GM04504 (cell line): ENCODE measurements at regions not wholly inside any gene's neighbourhood (a gene's known extent, or its start where the extent isn't known, plus 50 kb on each side); places are given as distances from the start of the nearest gene placed in this dataset.
"Not testable (repeated sequence)": the region's sequence is repeated elsewhere in the genome, so short reads cannot be mapped to it uniquely, and the experiment has no call there.

Experiments used
- DNase-seq: peaks from one replicate; pipeline ENCODE4 v3.0.0-alpha.2; 2012; ENCODE audit warnings: low read depth

DNA sequence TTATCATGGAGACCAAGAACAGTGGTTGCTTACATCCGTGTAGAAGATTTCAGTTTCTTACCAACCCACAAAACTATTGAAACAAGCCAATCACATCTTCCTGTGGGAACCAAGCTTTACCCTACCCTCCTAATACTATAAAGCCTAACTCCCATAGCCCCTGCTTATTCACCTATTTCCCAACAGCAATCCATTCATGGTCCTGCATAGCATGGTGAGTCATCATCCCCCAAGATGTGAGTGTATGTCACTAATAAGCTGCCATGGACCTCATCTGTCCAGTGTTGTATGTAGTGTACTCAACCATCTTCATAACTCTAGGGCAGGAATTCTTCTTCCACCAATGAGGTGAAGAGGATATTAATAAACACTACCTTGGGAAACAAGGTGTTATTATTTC is 1620.4 kb upstream of the FLRT2 start:
- DNase-seq, result no peak

- DNase-seq, result no peak
Measured at GRCh38 chr14:83912032-83912642, 1617.8 kb upstream of the FLRT2 start.

- no peak for DNase-seq
Measured at GRCh38 chr14:83913476-83913875, 1616.5 kb upstream of the FLRT2 start.

- no peak for DNase-seq
Measured at GRCh38 chr14:83918546-83918945, 1611.4 kb upstream of the FLRT2 start.

- DNase-seq, result not testable (repeated sequence)
Measured at GRCh38 chr14:83919675-83920074, 1610.3 kb upstream of the FLRT2 start.

GRCh38 chr14:83923842-83924241 is 1606.1 kb upstream of the FLRT2 start:
- no peak for DNase-seq

DNA sequence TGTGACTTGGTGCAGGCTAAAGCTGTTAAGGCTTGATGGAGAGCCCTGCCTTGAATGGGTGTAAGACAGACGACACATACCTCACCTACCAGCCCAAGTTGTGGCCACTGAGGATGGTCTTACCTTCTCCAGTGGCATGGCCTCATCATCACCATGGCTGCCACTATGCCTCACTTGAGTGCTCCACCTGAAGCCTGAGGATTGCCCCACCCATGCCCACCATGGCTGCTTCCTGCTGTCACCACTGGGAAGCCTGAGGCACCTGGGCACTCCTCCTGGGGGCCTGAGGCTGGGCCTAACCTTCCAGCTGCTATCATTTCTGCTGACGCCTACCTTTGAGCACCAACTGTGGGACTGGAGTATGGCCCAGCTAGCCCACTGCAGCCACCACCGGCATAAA is 1605.7 kb upstream of the FLRT2 start:
- DNase-seq, result no peak

- DNase-seq, result no peak
Measured at GRCh38 chr14:83940253-83940652, 1589.7 kb upstream of the FLRT2 start.

DNA sequence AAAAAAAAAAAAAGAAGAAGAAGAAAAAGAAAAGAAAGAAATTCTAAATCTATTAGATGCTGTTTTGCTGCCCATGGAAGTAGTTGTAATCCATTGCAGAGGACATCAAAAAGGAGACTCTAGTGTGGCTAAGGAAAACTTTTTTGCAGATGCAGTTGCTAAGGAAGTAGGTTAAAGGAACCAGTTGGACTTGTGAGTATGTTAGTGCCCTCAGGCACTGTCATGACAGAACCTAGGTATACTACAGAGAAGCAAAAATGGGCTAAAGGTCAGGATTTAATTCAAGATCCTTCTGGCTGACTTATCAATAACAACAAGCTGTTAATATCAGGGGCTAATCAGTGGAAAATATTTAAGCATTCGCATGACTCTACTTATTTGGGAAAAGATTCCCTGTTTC is 1571.6 kb upstream of the FLRT2 start:
- DNase-seq, result no peak

DNA sequence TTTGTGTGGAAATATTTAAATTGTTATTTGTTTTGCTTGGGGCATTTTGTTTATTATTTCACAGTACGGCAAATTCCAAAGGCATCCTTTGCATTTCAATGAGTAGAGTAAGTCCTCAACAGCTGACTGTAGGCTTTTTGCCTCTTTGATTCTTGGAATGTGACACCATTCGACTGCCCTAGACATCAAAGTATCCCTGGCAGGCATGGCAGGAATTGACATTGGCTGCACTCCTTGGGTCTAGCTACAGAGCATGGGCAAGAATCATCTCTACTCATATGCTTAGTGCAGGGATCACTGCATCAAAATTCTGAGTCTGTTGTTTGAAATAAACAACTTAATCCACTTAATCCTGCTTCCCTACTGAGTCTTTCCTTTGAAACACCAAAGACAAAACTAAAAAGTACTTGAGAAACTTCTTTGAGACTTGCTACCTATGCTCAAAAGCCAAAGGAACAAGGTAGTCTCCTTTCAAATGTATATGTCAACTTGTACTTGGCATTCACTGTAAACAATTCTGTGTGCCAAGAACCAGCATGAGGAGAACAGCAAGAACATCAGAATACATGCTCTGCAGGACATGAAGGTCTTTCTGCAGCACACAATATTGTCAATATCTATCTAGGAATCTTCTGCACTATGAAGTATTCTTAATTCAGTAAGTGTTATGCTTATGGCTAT is 1569.0 kb upstream of the FLRT2 start:
- DNase-seq, result no peak

DNA sequence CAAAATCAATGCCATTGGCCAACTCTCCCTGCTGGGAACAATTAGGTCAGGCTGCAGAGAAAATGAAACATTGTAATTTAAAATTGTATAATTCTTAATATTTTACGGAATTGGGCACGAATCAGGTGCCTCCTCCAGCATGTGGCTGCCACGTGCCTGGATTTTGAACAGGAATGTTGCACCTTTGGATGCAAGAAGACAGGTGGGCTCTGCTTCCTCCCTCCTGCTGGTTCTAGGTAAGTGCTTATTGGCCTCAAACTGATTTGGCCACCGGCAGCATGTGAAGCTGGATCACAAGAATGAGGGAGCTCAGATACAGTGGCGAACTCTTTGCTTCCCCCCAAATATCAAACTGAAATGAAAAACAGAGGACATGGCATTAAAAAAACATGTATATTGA is 1559.9 kb upstream of the FLRT2 start:
- no peak for DNase-seq

GRCh38 chr14:83972631-83973030 is 1557.3 kb upstream of the FLRT2 start:
- no peak for DNase-seq

DNA sequence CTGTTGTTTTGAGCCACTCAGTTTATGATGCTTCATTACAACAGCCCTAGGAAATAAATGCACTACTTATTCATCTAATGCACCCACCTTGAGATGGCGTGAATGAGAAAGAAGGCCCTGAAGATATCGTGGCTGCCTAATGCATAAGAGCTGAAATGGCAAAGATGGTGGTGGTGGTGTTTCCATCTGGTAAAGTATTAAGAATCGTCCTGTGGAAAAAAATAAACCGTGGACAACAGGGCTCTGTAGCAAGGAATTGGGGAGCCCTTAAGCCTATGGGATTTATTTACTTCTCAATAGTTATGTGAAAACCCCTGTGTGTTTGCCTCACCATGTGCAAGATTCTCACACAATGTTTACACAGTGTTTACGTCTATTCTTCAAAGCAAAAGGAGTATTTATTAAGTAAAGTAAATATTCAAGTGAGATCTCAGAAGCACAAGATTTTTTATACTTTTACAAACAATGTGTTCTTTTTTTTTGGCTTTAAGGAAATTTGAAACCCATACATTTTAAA is 1555.2 kb upstream of the FLRT2 start:
- no peak for DNase-seq

- DNase-seq, result no peak
Measured at GRCh38 chr14:83975435-83975834, 1554.5 kb upstream of the FLRT2 start.

DNA sequence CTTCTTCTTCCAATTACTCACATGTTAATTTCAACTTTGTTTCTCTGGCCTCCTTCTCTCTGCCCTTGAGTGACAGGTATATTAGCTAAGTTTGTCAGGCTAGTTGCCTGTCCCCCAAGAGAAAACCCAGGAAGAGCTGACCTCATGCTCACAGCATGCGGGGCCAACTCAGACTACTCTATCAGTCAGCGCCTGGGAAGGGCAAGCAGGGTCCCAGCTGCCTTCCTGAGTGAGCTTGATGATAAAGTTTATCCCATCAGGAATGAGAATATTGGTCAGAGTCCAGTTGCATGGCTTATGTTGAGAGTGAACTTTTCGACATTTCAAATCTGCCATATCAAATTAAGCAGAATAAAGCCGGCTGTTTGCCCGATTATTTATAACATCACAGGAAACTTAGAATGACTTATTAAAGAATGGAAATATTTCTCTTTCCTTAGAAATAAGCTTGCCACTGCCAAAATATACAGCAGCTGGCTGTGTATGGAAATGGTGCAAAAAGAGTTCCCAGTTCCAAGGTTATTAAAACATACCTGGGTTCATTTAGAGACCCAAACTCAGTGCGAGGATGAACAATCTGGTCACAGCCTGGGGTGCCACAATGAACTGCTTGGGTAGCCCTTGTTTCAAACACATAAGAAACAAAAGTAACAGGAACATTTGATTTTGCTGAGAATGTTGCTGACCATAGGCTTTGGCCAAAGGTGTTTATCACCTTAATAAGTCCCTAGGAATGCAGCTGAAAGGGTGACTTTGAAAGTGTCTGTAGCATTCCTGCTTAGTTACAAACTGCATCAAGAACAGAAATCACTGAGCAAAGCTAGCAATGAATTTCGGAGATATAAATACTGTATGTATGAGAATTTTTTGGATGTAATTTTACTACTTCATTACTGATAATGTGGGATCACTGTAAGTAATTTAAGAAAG is 1553.8 kb upstream of the FLRT2 start:
- no peak for DNase-seq

DNA sequence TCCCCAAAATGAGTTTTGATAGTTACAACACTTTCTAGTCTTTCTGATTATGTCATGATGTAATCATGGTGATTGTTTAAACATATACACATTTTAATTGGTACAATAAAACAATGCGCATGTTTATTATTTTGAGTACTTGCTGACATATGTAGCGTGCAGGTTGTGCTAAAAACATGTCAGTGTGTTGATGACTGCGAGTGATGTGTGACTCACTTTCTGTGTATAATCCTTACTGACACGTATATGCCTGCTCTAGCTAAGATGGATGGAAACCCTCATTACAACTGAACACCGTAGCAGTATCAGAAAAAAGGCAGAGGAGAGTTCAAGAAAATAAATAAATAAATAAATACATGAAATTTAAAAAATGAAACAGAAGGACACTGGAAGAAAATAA is 1552.4 kb upstream of the FLRT2 start:
- no peak for DNase-seq

DNA sequence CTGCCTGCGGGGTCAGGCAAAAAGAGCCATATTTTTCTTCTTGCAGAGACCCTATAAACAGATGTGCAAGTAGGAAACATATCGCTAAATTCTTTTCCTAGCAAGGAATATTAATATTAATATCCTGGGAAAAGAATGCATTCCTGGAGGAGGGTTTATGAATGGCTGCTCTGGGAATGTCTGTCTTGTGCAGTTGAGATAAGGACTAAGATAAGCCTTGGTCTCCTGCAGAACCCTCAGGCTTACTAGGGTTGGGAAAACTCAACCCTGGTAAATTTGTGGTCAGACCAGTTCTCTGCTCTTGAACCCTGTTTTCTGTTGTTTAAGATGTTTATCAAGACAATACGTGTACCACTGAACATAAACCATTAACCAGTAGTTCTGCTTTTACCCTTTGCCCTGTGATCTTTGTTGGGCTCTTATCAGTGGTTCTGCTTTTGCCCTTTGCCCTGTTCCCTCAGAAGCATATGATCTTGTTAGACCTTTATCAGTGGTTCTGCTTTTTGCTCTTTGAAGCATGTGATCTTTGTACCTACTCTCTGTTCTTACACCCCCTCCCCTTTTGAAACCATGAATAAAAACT is 1548.2 kb upstream of the FLRT2 start:
- DNase-seq, result not testable (repeated sequence)

DNA sequence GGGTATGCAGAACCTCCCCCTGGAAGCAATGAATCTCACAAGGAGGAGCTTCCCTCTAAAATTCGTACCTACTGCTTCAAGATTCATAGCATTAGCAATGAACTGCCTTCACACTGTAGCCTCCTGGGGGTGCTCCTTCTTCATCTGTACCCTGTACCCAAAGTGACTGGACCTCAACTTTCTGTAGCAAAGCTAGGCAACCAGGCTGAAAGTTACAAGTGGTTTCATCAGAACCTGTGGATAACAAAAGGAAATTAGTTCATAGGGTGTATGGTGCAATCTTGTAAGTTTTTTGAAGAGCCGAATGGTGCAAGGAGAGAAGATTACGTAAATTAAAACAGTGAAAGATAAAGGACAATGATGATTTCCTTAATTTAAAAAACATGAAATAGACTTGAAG is 1541.7 kb upstream of the FLRT2 start:
- no peak for DNase-seq

GRCh38 chr14:83991666-83992065 is 1538.3 kb upstream of the FLRT2 start:
- DNase-seq, result no peak

GRCh38 chr14:83992857-83993256 is 1537.1 kb upstream of the FLRT2 start:
- no peak for DNase-seq

- DNase-seq, result no peak
Measured at GRCh38 chr14:83993545-83993944, 1536.4 kb upstream of the FLRT2 start.

- DNase-seq, result no peak
Measured at GRCh38 chr14:83994020-83994419, 1535.9 kb upstream of the FLRT2 start.
